Endodermal cell (in vitro differentiated cells): ENCODE measurements at regions not wholly inside any gene's neighbourhood (a gene's known extent, or its start where the extent isn't known, plus 50 kb on each side); places are given as distances from the start of the nearest gene placed in this dataset.

ENCODE experiments used
- DNase-seq: peaks from one replicate; pipeline ENCODE4 v3.0.0-alpha.2; 2017
- H3K27ac ChIP-seq: 2 replicates; pipeline ENCODE4 v1.5.1; 2013; ENCODE audit warnings: mild to moderate bottlenecking, low read depth, low read length, moderate library complexity
- H3K27me3 ChIP-seq: 2 replicates; pipeline ENCODE4 v1.6.1; 2013; ENCODE audit warnings: mild to moderate bottlenecking, low read length, moderate library complexity; ENCODE audit not compliant: insufficient read depth, control insufficient read depth, poor library complexity, severe bottlenecking
- H3K36me3 ChIP-seq: 2 replicates; pipeline ENCODE4 v1.7.0; 2013; ENCODE audit warnings: mild to moderate bottlenecking, low read length, moderate library complexity; ENCODE audit not compliant: control insufficient read depth, insufficient read depth
- H3K4me1 ChIP-seq: one replicate; pipeline ENCODE4 v1.7.0; 2013; ENCODE audit warnings: low read length; ENCODE audit not compliant: control insufficient read depth, insufficient read depth
- H3K4me3 ChIP-seq: 2 replicates; pipeline ENCODE4 v1.5.1; 2013; ENCODE audit warnings: mild to moderate bottlenecking, low read length, moderate library complexity
- H3K9ac ChIP-seq: 2 replicates; pipeline ENCODE4 v1.6.1; 2013; ENCODE audit warnings: mild to moderate bottlenecking, low read length, moderate library complexity; ENCODE audit not compliant: poor library complexity, severe bottlenecking; ENCODE audit errors: extremely low read depth
- H3K9me3 ChIP-seq: 2 replicates; pipeline ENCODE4 v1.6.1; 2013; ENCODE audit warnings: mild to moderate bottlenecking, low read length, moderate library complexity; ENCODE audit not compliant: control insufficient read depth
- H3K27ac Mint-ChIP-seq: 2 replicates; pipeline ENCODE4 v1.8.0; 2020; ENCODE audit warnings: mixed read lengths
- H3K27me3 Mint-ChIP-seq: 2 replicates; pipeline ENCODE4 v1.8.0; 2021; ENCODE audit warnings: mild to moderate bottlenecking, mixed read lengths; ENCODE audit not compliant: insufficient read depth
- H3K36me3 Mint-ChIP-seq: 2 replicates; pipeline ENCODE4 v1.8.0; 2020; ENCODE audit warnings: low read depth, mixed read lengths
- H3K4me1 Mint-ChIP-seq: 2 replicates; pipeline ENCODE4 v1.8.0; 2020; ENCODE audit warnings: mixed read lengths
- H3K4me3 Mint-ChIP-seq: 2 replicates; pipeline ENCODE4 v1.8.0; 2020; ENCODE audit warnings: mild to moderate bottlenecking, moderate library complexity, mixed read lengths
- H3K9me3 Mint-ChIP-seq: 2 replicates; pipeline ENCODE4 v1.8.0; 2020; ENCODE audit warnings: mild to moderate bottlenecking, mixed read lengths
- WGBS, 2 experiments: methylation state at CpG; one replicate each; pipeline versions ENCODE4 v1.1.5 to v1.1.7; 2013; ENCODE audit warnings: missing lambda C conversion rate in 2 of 2, mixed read lengths in 1 of 2; ENCODE audit not compliant: insufficient coverage in 1 of 2, insufficient read length in 1 of 2; 5-methylcytosine and 5-hydroxymethylcytosine counted together
- TF ChIP-seq, protein P1 (sequence below): fragments of 200-600 bp; sonication (generic); conservative IDR thresholded peaks from 2 replicates; pipeline ENCODE4 v1.5.0; 2021; ENCODE audit warnings: antibody characterized with exemption, mild to moderate bottlenecking

DNA sequence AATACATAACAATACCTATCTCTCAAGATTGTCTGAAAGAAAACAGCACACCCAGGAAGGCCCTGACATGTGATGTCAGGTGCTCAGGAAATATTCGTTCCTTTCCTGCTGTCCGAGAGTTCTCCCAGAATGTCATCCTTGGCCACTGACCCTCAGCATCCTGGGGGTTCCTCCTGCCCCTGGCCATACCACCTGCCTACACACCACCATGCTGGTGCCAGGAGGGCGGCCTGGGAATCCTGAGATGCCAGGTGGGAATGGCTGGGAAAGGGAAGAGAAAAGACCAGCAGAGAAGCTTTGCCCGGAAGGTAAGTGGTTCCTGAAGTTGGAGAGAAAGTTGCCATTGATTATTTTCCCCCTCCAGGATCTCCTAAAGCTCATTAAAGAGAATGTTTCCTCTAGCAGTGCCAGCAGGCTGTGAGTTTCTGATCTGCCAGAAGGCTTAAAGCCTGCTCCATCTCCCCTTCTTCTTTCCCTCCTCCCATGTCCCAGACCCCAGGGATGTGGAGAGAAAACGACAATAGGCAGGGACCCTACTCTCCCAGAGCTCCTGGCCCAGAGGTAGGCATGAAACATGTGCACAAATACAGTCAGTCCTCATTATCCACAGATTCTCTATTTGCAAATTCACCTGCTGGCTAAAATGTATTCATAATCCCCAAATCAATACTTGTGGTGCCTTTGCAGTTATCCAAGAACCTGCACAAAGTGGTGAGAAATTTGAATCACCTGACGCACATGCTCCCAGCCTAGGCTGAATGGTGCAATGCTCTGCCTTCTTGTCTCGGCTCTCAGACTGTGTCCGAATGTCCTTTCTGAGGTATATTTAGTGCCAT lies 147.1 kb upstream of the MYCN start:
- no peak overlapping the region for H3K27ac ChIP-seq
- no peak for DNase-seq
- no peak overlapping the region for H3K4me3 ChIP-seq
- H3K27me3 ChIP-seq: no peaks in the 10 kb centered on the region
- no peaks in the 10 kb centered on the region for H3K27me3 Mint-ChIP-seq
- TF ChIP-seq, protein P1, sequence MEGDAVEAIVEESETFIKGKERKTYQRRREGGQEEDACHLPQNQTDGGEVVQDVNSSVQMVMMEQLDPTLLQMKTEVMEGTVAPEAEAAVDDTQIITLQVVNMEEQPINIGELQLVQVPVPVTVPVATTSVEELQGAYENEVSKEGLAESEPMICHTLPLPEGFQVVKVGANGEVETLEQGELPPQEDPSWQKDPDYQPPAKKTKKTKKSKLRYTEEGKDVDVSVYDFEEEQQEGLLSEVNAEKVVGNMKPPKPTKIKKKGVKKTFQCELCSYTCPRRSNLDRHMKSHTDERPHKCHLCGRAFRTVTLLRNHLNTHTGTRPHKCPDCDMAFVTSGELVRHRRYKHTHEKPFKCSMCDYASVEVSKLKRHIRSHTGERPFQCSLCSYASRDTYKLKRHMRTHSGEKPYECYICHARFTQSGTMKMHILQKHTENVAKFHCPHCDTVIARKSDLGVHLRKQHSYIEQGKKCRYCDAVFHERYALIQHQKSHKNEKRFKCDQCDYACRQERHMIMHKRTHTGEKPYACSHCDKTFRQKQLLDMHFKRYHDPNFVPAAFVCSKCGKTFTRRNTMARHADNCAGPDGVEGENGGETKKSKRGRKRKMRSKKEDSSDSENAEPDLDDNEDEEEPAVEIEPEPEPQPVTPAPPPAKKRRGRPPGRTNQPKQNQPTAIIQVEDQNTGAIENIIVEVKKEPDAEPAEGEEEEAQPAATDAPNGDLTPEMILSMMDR: no peak
- no peaks in the 10 kb centered on the region for H3K9me3 ChIP-seq
- H3K4me1 ChIP-seq: no peaks in the 10 kb centered on the region
- no peaks in the 10 kb centered on the region for H3K36me3 Mint-ChIP-seq
- H3K9ac ChIP-seq: no peak overlapping the region
- H3K4me1 Mint-ChIP-seq: no peaks in the 10 kb centered on the region
- no peaks in the 10 kb centered on the region for H3K9me3 Mint-ChIP-seq
- WGBS, 2 experiments: 93 to 100% methylated on average over 4 to 8 of the region's 8 CpGs
- no peak overlapping the region for H3K4me3 Mint-ChIP-seq
- H3K27ac Mint-ChIP-seq: no peak overlapping the region
- no peaks in the 10 kb centered on the region for H3K36me3 ChIP-seq

DNA sequence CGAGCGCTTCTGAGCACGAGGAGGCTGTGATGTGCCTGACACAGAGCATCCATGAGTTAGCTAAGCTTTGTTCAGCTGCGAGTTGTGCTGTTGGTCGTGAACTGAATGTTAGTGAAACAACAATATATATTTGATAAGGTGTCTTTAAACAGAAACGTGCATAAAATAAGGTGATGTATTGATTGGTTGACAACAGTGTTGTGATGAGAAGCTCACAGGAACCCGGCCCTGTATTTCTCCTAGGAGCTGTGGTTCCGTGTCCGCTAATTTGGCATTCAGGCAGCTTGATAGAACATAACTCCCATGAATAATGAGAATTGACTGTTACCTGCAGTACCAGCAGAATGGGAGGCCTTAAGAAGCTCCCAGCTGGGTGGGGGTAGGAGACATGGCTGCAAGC lies 146.4 kb upstream of the MYCN start:
- Mint-ChIP-seq H3K27ac (no peak overlapping the region), H3K27me3 (no peaks in the 10 kb centered on the region), H3K4me1 (no peaks in the 10 kb centered on the region), H3K9me3 (no peaks in the 10 kb centered on the region), H3K4me3 (no peak overlapping the region), H3K36me3 (no peaks in the 10 kb centered on the region)
- TF ChIP-seq, protein P1: no peak
- no peak overlapping the region for H3K27ac ChIP-seq
- H3K36me3 ChIP-seq: no peaks in the 10 kb centered on the region
- H3K4me1 ChIP-seq: no peaks in the 10 kb centered on the region
- H3K27me3 ChIP-seq: no peaks in the 10 kb centered on the region
- 93% methylated on average over 8 to 9 of the region's 9 CpGs for WGBS, 2 experiments
- no peaks in the 10 kb centered on the region for H3K9me3 ChIP-seq
- no peak for DNase-seq
- H3K4me3 ChIP-seq: no peak overlapping the region
- no peak overlapping the region for H3K9ac ChIP-seq

DNA sequence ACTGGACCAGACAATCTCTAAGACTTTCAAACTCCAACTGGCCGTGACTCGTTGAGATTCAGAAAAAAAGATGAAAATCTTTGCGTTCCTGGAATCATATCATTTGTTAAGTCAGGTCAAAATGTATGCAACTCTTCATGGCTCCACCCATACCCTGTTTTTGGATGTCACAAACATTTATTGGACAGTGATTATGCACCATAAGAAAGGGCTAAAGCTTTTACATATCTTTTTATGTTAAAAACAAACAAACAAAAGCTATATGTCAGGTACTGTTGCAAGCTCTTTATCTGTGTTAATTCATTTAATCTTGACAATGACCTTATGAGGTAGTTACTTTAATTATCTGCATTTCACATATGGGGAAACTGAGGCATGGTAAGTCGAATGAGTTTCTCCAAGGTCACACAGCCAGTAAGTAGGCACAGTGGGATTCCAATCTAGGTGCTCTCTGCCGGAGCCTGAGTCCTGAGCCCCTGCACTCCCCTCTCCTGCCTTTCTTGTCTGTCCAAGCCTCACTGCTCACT lies 145.7 kb upstream of the MYCN start:
- 90 to 100% methylated on average over 3 to 5 of the region's 5 CpGs for WGBS, 2 experiments
- Mint-ChIP-seq H3K4me1 (no peaks in the 10 kb centered on the region), H3K36me3 (no peaks in the 10 kb centered on the region), H3K9me3 (no peaks in the 10 kb centered on the region), H3K27ac (no peak overlapping the region), H3K27me3 (no peaks in the 10 kb centered on the region), H3K4me3 (no peak overlapping the region)
- no peak overlapping the region for H3K27ac ChIP-seq
- no peak overlapping the region for H3K4me3 ChIP-seq
- no peaks in the 10 kb centered on the region for H3K27me3 ChIP-seq
- no peaks in the 10 kb centered on the region for H3K36me3 ChIP-seq
- H3K9ac ChIP-seq: no peak overlapping the region
- TF ChIP-seq, protein P1: no peak
- no peak for DNase-seq
- H3K4me1 ChIP-seq: no peaks in the 10 kb centered on the region
- no peaks in the 10 kb centered on the region for H3K9me3 ChIP-seq
